Suprapubic skin (tissue), 4 donors: ENCODE measurements at regions not wholly inside any gene's neighbourhood (a gene's known extent, or its start where the extent isn't known, plus 50 kb on each side); places are given as distances from the start of the nearest gene placed in this dataset.

Experiments used
- DNase-seq, 2 donors: peaks; one replicate each; pipeline ENCODE4 v3.0.0-alpha.2; 2019; ENCODE audit warnings: low spot score in 2 of 2
- H3K27ac ChIP-seq: fragments of 200-600 bp; sonication (generic); one replicate; pipeline ENCODE4 v1.5.1; 2019
- H3K27me3 ChIP-seq: fragments of 200-600 bp; sonication (generic); one replicate; pipeline ENCODE4 v1.5.1; 2019
- H3K36me3 ChIP-seq: fragments of 200-600 bp; sonication (generic); one replicate; pipeline ENCODE4 v1.5.1; 2019
- H3K4me1 ChIP-seq: fragments of 200-600 bp; sonication (generic); one replicate; pipeline ENCODE4 v1.5.1; 2019
- H3K4me3 ChIP-seq: fragments of 200-600 bp; sonication (generic); one replicate; pipeline ENCODE4 v1.5.1; 2019; ENCODE audit warnings: mild to moderate bottlenecking
- H3K9me3 ChIP-seq: fragments of 200-600 bp; sonication (generic); one replicate; pipeline ENCODE4 v1.5.1; 2019
- CTCF ChIP-seq, 2 donors: fragments of 200-600 bp in 1 of 2; fragments of 450-650 bp in 1 of 2; sonication (generic) in 1 of 2; IDR thresholded peaks; one replicate each; pipeline ENCODE4 v1.5.1; 2016 to 2019; ENCODE audit warnings: antibody characterized with exemption in 2 of 2, mild to moderate bottlenecking in 1 of 2, moderate library complexity in 1 of 2
- EP300 ChIP-seq: sonication (generic); formaldehyde crosslinking; IDR thresholded peaks from one replicate; pipeline ENCODE4 v1.6.1; 2017; ENCODE audit warnings: antibody characterized with exemption
- POLR2A ChIP-seq, 2 donors: fragments of 450-650 bp; IDR thresholded peaks; one replicate each; pipeline ENCODE4 v1.6.1; 2017; ENCODE audit warnings: antibody characterized with exemption in 2 of 2, mild to moderate bottlenecking in 2 of 2, moderate library complexity in 2 of 2
- POLR2AphosphoS5 ChIP-seq, 3 donors: sonication (generic); formaldehyde crosslinking; IDR thresholded peaks; one replicate each; pipeline ENCODE4 v1.6.1; 2017; ENCODE audit warnings: antibody characterized with exemption in 3 of 3
- WGBS: methylation state at CpG from one replicate; pipeline ENCODE4 v1.1.5; 2018; 5-methylcytosine and 5-hydroxymethylcytosine counted together

GRCh38 chr6:100980949-100981348 lies 99.8 kb upstream of the ASCC3 start:
- no peak for DNase-seq
- no peaks in the 10 kb centered on the region for H3K27me3 ChIP-seq
- no peak overlapping the region for H3K27ac ChIP-seq
- H3K36me3 ChIP-seq: no peaks in the 10 kb centered on the region
- WGBS: 86% methylated on average over 1 of the region's 1 CpG
- TF ChIP-seq POLR2AphosphoS5 (IDR thresholded peaks at IDR 0.05) (no peak), POLR2A (IDR thresholded peaks at IDR 0.05) (no peak), CTCF (IDR thresholded peaks at IDR 0.05) (no peak), EP300 (no peak)
- H3K4me1 ChIP-seq: no peaks in the 10 kb centered on the region
- H3K9me3 ChIP-seq: no peaks in the 10 kb centered on the region
- no peak overlapping the region for H3K4me3 ChIP-seq

GRCh38 chr6:100986921-100987320 lies 105.8 kb upstream of the ASCC3 start:
- Histone ChIP-seq H3K4me3 (no peak overlapping the region), H3K27ac (no peak overlapping the region), H3K27me3 (no peaks in the 10 kb centered on the region), H3K9me3 (no peaks in the 10 kb centered on the region), H3K4me1 (no peaks in the 10 kb centered on the region), H3K36me3 (no peaks in the 10 kb centered on the region)
- no peak for DNase-seq
- no peak for TF ChIP-seq CTCF (IDR thresholded peaks at IDR 0.05)
- TF ChIP-seq EP300: no peak
- TF ChIP-seq POLR2AphosphoS5 (IDR thresholded peaks at IDR 0.05): no peak
- TF ChIP-seq POLR2A (IDR thresholded peaks at IDR 0.05): no peak
- 59% methylated on average over 1 of the region's 1 CpG for WGBS

DNA sequence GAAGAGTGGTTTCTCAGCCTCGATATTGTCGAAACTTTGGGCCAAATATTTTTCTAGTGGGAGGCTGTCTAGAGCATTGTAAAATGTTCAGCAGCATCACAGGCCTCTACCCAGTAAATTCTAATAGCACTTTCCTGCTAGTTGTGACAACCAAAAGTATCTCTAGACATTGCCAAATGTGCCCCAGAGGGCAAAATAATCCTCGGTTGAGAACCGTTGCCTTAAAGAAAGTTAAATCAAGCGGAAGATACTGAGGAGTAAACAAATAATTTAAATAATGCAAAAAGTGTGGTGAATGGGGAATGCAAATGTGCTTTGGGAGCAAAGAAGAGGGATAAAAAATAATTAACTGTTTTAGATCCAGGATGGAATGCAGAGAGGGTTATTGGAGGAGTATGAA lies 106.4 kb upstream of the ASCC3 start:
- no peak overlapping the region for H3K4me3 ChIP-seq
- H3K9me3 ChIP-seq: no peaks in the 10 kb centered on the region
- H3K27ac ChIP-seq: no peak overlapping the region
- H3K36me3 ChIP-seq: no peaks in the 10 kb centered on the region
- no peaks in the 10 kb centered on the region for H3K4me1 ChIP-seq
- DNase-seq: no peak
- H3K27me3 ChIP-seq: no peaks in the 10 kb centered on the region
- 75% methylated on average over 5 of the region's 5 CpGs for WGBS
- TF ChIP-seq POLR2A (IDR thresholded peaks at IDR 0.05): no peak

- no peak for TF ChIP-seq POLR2AphosphoS5 (IDR thresholded peaks at IDR 0.05)
- TF ChIP-seq EP300: no peak
- TF ChIP-seq CTCF (IDR thresholded peaks at IDR 0.05): no peak
- no peak for TF ChIP-seq POLR2A (IDR thresholded peaks at IDR 0.05)
- 86% methylated on average over 2 of the region's 2 CpGs for WGBS
- H3K9me3 ChIP-seq: no peaks in the 10 kb centered on the region
- DNase-seq: no peak
- H3K27me3 ChIP-seq: no peaks in the 10 kb centered on the region
- H3K4me3 ChIP-seq: no peak overlapping the region
- H3K27ac ChIP-seq: no peak overlapping the region
- no peaks in the 10 kb centered on the region for H3K36me3 ChIP-seq
- H3K4me1 ChIP-seq: no peaks in the 10 kb centered on the region
These were observed 107.4 kb upstream of the ASCC3 start for GRCh38 chr6:100988391-100988984.

DNA sequence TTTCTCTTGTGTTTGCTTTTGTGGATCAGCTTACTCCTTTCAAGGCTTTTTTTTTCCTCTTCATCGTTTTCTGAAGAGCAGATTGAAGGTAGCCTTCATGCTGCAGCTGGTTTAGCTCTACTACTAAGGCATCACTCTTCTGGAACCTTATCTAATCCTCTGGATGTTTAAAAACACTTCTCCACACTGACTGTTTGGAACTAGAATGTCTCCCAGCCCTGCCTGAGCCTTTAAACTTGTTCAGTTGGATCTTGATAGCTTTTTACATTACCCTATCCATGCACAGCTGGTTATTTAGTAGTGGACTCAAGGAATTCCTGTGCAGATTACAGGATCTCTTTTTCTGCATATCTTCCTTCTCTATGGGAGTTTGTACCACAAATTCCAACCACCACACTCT lies 108.9 kb upstream of the ASCC3 start:
- Histone ChIP-seq H3K36me3 (no peaks in the 10 kb centered on the region), H3K27me3 (no peaks in the 10 kb centered on the region), H3K27ac (no peak overlapping the region), H3K9me3 (no peaks in the 10 kb centered on the region), H3K4me1 (no peaks in the 10 kb centered on the region), H3K4me3 (no peak overlapping the region)
- DNase-seq: no peak
- TF ChIP-seq EP300 (no peak), POLR2AphosphoS5 (IDR thresholded peaks at IDR 0.05) (no peak), CTCF (IDR thresholded peaks at IDR 0.05) (no peak), POLR2A (IDR thresholded peaks at IDR 0.05) (no peak)
- WGBS: 47% methylated on average over 1 of the region's 1 CpG

DNA sequence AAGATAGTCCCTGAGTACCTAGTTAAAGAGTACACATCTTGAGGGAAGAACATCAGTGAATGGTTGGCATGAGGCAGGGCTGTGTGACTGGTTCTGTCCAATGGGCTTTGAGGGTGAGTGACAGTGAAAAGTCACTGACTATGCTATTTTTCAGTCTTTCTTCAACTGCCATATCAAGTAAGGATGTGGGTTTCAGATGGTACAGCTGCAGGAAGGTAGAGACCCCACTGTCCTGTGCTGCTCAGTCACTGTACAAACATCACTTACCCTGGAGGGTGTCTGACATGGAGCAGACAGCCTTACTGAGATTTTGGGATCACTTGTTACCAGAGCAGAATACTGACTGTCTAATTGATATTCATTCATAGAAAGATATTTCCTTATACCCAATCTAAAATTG lies 115.3 kb upstream of the ASCC3 start:
- Histone ChIP-seq H3K27me3 (no peaks in the 10 kb centered on the region), H3K36me3 (no peaks in the 10 kb centered on the region), H3K4me1 (no peaks in the 10 kb centered on the region), H3K4me3 (no peak overlapping the region), H3K27ac (no peak overlapping the region), H3K9me3 (no peaks in the 10 kb centered on the region)
- no peak for DNase-seq
- TF ChIP-seq POLR2A (IDR thresholded peaks at IDR 0.05) (no peak), POLR2AphosphoS5 (IDR thresholded peaks at IDR 0.05) (no peak), EP300 (no peak), CTCF (IDR thresholded peaks at IDR 0.05) (no peak)
